BLaER1 (cell line): ENCODE measurements at regions not wholly inside any gene's neighbourhood (a gene's known extent, or its start where the extent isn't known, plus 50 kb on each side); places are given as distances from the start of the nearest gene placed in this dataset.
"Not testable (repeated sequence)": the region's sequence is repeated elsewhere in the genome, so short reads cannot be mapped to it uniquely, and the experiment has no call there.

Source experiments
- H3K27ac ChIP-seq: shearing (Covaris generic); formaldehyde crosslinking; 2 replicates; pipeline ENCODE4 v1.8.1; 2022
- H3K27me3 ChIP-seq: shearing (Covaris generic); formaldehyde crosslinking; 2 replicates; pipeline ENCODE4 v1.8.1; 2022
- H3K36me3 ChIP-seq: shearing (Covaris generic); formaldehyde crosslinking; 2 replicates; pipeline ENCODE4 v1.8.1; 2022
- H3K4me1 ChIP-seq: shearing (Covaris generic); formaldehyde crosslinking; 2 replicates; pipeline ENCODE4 v1.8.1; 2022
- H3K4me2 ChIP-seq: shearing (Covaris generic); formaldehyde crosslinking; 2 replicates; pipeline ENCODE4 v1.8.1; 2022
- H3K4me3 ChIP-seq: shearing (Covaris generic); formaldehyde crosslinking; 2 replicates; pipeline ENCODE4 v1.8.1; 2022
- H3K9ac ChIP-seq: shearing (Covaris generic); formaldehyde crosslinking; 2 replicates; pipeline ENCODE4 v1.8.1; 2022
- H3K9me3 ChIP-seq: shearing (Covaris generic); formaldehyde crosslinking; 2 replicates; pipeline ENCODE4 v1.8.1; 2022
- H4K20me1 ChIP-seq: shearing (Covaris generic); formaldehyde crosslinking; 2 replicates; pipeline ENCODE4 v1.8.1; 2022
- Cebpa-rat ChIP-seq: shearing (Covaris generic); IDR thresholded peaks from 2 replicates; pipeline ENCODE4 v1.8.1; 2022

- no peak overlapping the region for H3K9ac ChIP-seq
- no peak for TF ChIP-seq Cebpa-rat
- no peaks in the 10 kb centered on the region for H4K20me1 ChIP-seq
- H3K36me3 ChIP-seq: no peaks in the 10 kb centered on the region
- no peaks in the 10 kb centered on the region for H3K4me1 ChIP-seq
- no peaks in the 10 kb centered on the region for H3K27me3 ChIP-seq
- H3K27ac ChIP-seq: no peak overlapping the region
- H3K4me2 ChIP-seq: no peak overlapping the region
- H3K4me3 ChIP-seq: no peak overlapping the region
- peaks cover 9% of the 10 kb centered on the region; the same call in 1 of the 2 replicates for H3K9me3 ChIP-seq
Observed at GRCh38 chr2:180268006-180268405, 260.9 kb upstream of the CWC22 start.

DNA sequence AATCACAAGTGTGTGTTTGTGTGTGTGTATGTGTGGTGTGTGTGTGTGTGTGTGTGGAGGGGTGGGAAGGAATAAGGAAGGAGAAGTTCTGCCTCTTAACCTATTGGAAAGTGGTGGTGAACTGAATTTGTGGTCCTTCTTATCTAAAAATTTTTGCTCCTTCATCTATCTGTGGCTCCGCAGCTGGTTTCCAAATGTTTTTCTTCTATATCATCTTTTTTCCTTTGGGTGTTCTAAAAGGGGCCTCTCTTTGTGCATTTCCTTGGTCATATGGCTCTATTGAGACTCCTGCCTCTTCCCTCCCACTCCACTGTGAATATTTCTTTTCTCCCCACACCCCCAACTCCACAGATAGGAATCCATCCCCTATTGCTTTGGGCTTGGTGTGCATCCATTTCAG, 254.9 kb upstream of the CWC22 start:
- no peak overlapping the region for H3K27ac ChIP-seq
- no peak overlapping the region for H3K4me3 ChIP-seq
- no peaks in the 10 kb centered on the region for H4K20me1 ChIP-seq
- no peak for TF ChIP-seq Cebpa-rat
- H3K27me3 ChIP-seq: no peaks in the 10 kb centered on the region
- H3K4me2 ChIP-seq: no peak overlapping the region
- no peaks in the 10 kb centered on the region for H3K4me1 ChIP-seq
- no peaks in the 10 kb centered on the region for H3K36me3 ChIP-seq
- no peak overlapping the region for H3K9ac ChIP-seq
- no peaks in the 10 kb centered on the region for H3K9me3 ChIP-seq

GRCh38 chr2:180258579-180258978, 251.5 kb upstream of the CWC22 start:
- H3K4me2 ChIP-seq: no peak overlapping the region
- H3K4me1 ChIP-seq: no peaks in the 10 kb centered on the region
- no peaks in the 10 kb centered on the region for H3K9me3 ChIP-seq
- H3K4me3 ChIP-seq: no peak overlapping the region
- no peaks in the 10 kb centered on the region for H3K36me3 ChIP-seq
- no peaks in the 10 kb centered on the region for H3K27me3 ChIP-seq
- TF ChIP-seq Cebpa-rat: no peak
- H3K27ac ChIP-seq: no peak overlapping the region
- H3K9ac ChIP-seq: no peak overlapping the region
- H4K20me1 ChIP-seq: no peaks in the 10 kb centered on the region

DNA sequence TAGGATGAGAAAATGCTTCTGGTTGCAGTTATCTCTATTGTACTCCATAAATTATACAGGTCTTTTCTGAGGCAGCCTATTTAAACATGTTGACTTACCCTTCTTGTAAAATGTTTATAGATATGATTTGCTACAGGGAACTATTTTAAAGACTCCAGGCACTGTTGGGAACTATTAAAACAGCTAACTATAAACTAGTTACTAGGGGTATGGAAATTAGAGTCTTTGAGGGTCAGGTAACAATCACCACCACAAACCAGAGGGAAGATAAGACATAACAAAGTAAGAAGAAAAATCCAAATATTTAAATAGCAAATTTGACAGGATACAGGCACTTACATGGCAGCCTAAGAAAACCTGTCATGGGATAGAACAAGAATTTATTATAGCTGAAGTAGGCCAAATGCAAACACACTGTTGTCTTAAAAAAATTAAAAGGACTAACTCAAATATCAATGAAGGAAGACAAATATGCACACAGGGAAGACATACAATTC, 251.0 kb upstream of the CWC22 start:
- Histone ChIP-seq H3K4me2 (no peak overlapping the region), H4K20me1 (no peaks in the 10 kb centered on the region), H3K9me3 (no peaks in the 10 kb centered on the region), H3K9ac (no peak overlapping the region), H3K4me1 (no peaks in the 10 kb centered on the region), H3K36me3 (no peaks in the 10 kb centered on the region), H3K27me3 (no peaks in the 10 kb centered on the region), H3K27ac (no peak overlapping the region), H3K4me3 (no peak overlapping the region)
- TF ChIP-seq Cebpa-rat: no peak

DNA sequence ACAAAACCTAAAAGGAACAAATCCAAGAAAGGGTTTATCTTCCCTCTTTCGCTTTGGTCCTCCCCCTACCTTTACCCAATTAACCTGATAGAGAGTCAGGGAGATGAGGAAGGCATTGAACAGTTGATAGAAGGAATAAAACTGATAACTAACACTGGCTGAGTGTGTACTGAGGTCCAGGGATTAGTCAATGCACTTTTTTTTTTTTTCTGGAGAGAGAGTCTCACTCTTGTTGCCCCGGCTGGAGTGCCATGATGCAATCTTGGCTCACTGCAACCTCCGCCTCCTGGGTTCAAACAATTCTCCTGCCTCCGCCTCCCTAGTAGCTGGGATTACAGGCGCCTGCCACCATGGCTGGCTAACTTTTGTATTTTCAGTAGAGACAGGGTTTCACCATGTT, 250.2 kb upstream of the CWC22 start:
- no peaks in the 10 kb centered on the region for H4K20me1 ChIP-seq
- no peaks in the 10 kb centered on the region for H3K4me1 ChIP-seq
- H3K27ac ChIP-seq: no peak overlapping the region
- H3K4me2 ChIP-seq: no peak overlapping the region
- no peak overlapping the region for H3K4me3 ChIP-seq
- no peaks in the 10 kb centered on the region for H3K36me3 ChIP-seq
- H3K9ac ChIP-seq: no peak overlapping the region
- H3K27me3 ChIP-seq: no peaks in the 10 kb centered on the region
- no peak for TF ChIP-seq Cebpa-rat
- no peaks in the 10 kb centered on the region for H3K9me3 ChIP-seq

- Histone ChIP-seq H3K27me3 (no peaks in the 10 kb centered on the region), H3K4me2 (no peak overlapping the region), H3K9ac (no peak overlapping the region), H3K9me3 (no peaks in the 10 kb centered on the region), H3K4me3 (no peak overlapping the region), H3K27ac (no peak overlapping the region), H3K36me3 (no peaks in the 10 kb centered on the region), H4K20me1 (no peaks in the 10 kb centered on the region), H3K4me1 (no peaks in the 10 kb centered on the region)
- no peak for TF ChIP-seq Cebpa-rat
Observed at GRCh38 chr2:180255981-180256380, 248.9 kb upstream of the CWC22 start.

DNA sequence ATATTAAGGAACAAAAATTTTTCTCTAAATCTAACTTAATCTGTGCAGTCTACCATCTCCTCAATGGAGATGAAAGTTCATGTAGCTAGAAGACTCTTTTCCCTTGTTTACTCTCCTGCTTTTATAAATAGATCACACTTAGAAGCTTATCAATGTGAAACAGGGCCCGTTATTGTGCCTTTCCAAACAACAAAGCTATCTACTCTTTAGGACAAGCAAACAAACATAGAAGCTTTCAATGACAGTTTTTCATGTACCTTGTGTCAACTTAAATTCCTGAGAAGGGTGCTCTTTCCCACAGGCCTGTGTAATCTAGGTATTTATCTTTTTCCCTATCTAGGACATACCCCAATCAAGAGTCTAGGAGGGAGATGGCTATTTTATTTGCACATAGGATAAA, 247.8 kb upstream of the CWC22 start:
- TF ChIP-seq Cebpa-rat: no peak
- Histone ChIP-seq H3K36me3 (no peaks in the 10 kb centered on the region), H3K4me2 (no peak overlapping the region), H3K27me3 (no peaks in the 10 kb centered on the region), H4K20me1 (no peaks in the 10 kb centered on the region), H3K27ac (no peak overlapping the region), H3K9me3 (no peaks in the 10 kb centered on the region), H3K4me3 (no peak overlapping the region), H3K9ac (no peak overlapping the region), H3K4me1 (no peaks in the 10 kb centered on the region)

- Histone ChIP-seq H3K27me3 (no peaks in the 10 kb centered on the region), H3K4me3 (no peak overlapping the region), H3K36me3 (no peaks in the 10 kb centered on the region), H3K27ac (no peak overlapping the region), H3K4me1 (no peaks in the 10 kb centered on the region), H4K20me1 (no peaks in the 10 kb centered on the region), H3K4me2 (no peak overlapping the region), H3K9ac (no peak overlapping the region), H3K9me3 (no peaks in the 10 kb centered on the region)
- no peak for TF ChIP-seq Cebpa-rat
Observed at GRCh38 chr2:180247658-180248057, 240.6 kb upstream of the CWC22 start.

DNA sequence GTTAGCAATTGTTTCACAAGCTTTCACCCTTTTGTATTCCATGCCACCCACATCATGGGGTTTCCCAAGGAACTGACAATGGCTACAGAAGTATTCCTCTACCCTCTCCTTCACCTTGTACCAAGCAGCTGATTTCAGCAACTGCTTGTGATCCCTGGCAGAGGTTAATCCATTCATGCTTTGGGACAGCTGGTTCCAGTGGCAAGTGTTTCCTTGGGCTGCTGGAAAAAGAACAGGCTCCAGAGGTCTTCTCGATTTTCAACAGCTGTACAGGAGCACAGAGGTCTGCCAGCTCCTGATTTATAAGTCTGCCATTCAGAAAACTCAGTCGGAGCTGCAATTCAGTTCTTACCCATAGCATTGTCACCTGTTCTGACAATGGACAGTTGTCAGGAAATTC, 239.2 kb upstream of the CWC22 start:
- no peak for TF ChIP-seq Cebpa-rat
- no peaks in the 10 kb centered on the region for H3K4me1 ChIP-seq
- H3K4me3 ChIP-seq: no peak overlapping the region

GRCh38 chr2:180240774-180241173, 233.7 kb upstream of the CWC22 start:
- Histone ChIP-seq H3K4me1 (no peaks in the 10 kb centered on the region), H3K4me3 (no peak overlapping the region), H3K9me3 (no peaks in the 10 kb centered on the region), H3K36me3 (no peaks in the 10 kb centered on the region), H3K27me3 (no peaks in the 10 kb centered on the region), H4K20me1 (no peaks in the 10 kb centered on the region), H3K27ac (no peak overlapping the region), H3K9ac (no peak overlapping the region), H3K4me2 (no peak overlapping the region)
- TF ChIP-seq Cebpa-rat: no peak

More for the DNA sequence above, 239.2 kb upstream of the CWC22 start:
- H4K20me1 ChIP-seq: no peaks in the 10 kb centered on the region
- H3K4me2 ChIP-seq: no peak overlapping the region
- no peak overlapping the region for H3K9ac ChIP-seq
- H3K27me3 ChIP-seq: no peaks in the 10 kb centered on the region
- no peaks in the 10 kb centered on the region for H3K36me3 ChIP-seq
- no peaks in the 10 kb centered on the region for H3K9me3 ChIP-seq
- no peak overlapping the region for H3K27ac ChIP-seq

DNA sequence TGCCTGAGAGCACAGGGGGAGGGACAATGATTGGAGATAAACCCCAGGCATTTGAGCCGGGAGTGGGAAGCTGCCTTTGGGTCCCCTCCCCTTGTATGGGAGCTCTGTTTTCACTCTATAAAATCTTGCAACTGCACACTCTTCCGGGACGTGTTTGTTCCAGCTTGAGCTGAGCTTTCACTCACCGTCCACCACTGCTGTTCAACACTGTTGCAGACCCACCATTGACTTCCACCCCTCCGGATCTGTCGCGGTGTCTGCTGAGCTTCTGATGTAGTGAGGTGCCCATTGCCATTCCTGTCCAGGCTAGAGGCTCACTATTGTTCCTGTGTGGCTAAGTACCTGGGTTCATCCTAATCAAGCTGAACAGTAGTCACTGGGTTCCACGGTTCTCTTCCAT, 231.6 kb upstream of the CWC22 start:
- Histone ChIP-seq H4K20me1 (no peaks in the 10 kb centered on the region), H3K27me3 (no peaks in the 10 kb centered on the region), H3K4me1 (no peaks in the 10 kb centered on the region), H3K27ac (no peak overlapping the region), H3K9me3 (no peaks in the 10 kb centered on the region), H3K4me3 (no peak overlapping the region), H3K9ac (no peak overlapping the region), H3K36me3 (no peaks in the 10 kb centered on the region), H3K4me2 (no peak overlapping the region)
- TF ChIP-seq Cebpa-rat: no peak

DNA sequence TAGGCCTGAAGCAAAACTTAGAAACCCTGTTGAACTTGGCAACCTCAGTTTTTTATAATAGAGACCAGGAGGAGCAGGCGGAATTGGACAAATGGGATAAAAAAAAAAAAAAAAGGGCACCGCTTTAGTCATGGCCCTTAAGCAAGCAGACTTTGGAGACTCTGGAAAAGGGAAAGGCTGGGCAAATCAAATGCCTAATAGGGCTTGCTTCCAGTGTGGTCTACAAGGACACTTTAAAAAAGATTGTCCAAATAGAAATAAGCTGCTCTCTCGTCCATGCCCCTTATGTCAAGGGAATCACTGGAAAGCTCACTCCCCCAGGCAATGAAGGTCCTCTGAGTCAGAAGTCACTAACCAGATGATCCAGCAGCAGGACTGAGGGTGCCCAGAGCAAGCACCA, 229.0 kb upstream of the CWC22 start:
- H3K36me3 ChIP-seq, H3K4me2 ChIP-seq, H3K4me1 ChIP-seq, H3K9ac ChIP-seq, H3K9me3 ChIP-seq, H3K27me3 ChIP-seq, H3K4me3 ChIP-seq, H4K20me1 ChIP-seq, H3K27ac ChIP-seq: not testable (repeated sequence)

GRCh38 chr2:180235506-180235905, 228.4 kb upstream of the CWC22 start:
- H3K27me3 ChIP-seq, H3K4me2 ChIP-seq, H3K9ac ChIP-seq, H3K27ac ChIP-seq, H3K4me1 ChIP-seq, H3K36me3 ChIP-seq, H3K4me3 ChIP-seq, H3K9me3 ChIP-seq, H4K20me1 ChIP-seq: not testable (repeated sequence)

DNA sequence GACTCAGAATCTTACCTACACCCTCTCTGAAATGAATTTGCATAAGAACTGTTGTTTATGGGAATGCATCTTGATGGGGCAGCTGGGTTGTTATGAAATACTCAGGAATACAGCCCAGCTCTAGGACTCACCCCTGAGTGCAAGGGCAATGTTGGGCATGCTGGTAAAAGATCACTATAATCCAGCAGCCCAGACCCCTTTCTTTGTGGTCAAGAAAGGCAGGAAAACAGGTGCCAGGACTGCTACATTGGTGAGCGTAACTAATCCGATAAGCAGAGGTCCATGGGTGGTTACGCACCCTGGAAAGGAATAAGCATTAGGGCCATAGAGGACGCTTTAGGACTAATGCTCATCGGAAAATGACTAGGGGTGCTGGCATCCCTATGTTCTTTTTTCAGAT, 227.9 kb upstream of the CWC22 start:
- not testable (repeated sequence) for H3K4me1 ChIP-seq, H3K36me3 ChIP-seq, H3K4me3 ChIP-seq, H4K20me1 ChIP-seq, H3K9me3 ChIP-seq, H3K27ac ChIP-seq, H3K4me2 ChIP-seq, H3K9ac ChIP-seq, H3K27me3 ChIP-seq
